SK-N-DZ (cell line): ENCODE measurements at regions not wholly inside any gene's neighbourhood (a gene's known extent, or its start where the extent isn't known, plus 50 kb on each side); places are given as distances from the start of the nearest gene placed in this dataset.
"Not testable (repeated sequence)": the region's sequence is repeated elsewhere in the genome, so short reads cannot be mapped to it uniquely, and the experiment has no call there.

ENCODE experiments used
- DNase-seq: peaks from one replicate; pipeline ENCODE4 v3.0.0-alpha.2; 2015; ENCODE audit warnings: low spot score

GRCh38 chr10:109282510-109282909 lies 640.8 kb downstream of the XPNPEP1 start:
- DNase-seq, result no peak

- DNase-seq, result no peak
Measured at GRCh38 chr10:109281347-109281746, 642.0 kb downstream of the XPNPEP1 start.

GRCh38 chr10:109280837-109281236 lies 642.5 kb downstream of the XPNPEP1 start:
- DNase-seq, result no peak

- no peak for DNase-seq
Measured at GRCh38 chr10:109277456-109277855, 645.9 kb downstream of the XPNPEP1 start.

GRCh38 chr10:109275960-109276359 lies 647.4 kb downstream of the XPNPEP1 start:
- DNase-seq, result no peak

- DNase-seq, result no peak
Measured at GRCh38 chr10:109274681-109275080, 648.6 kb downstream of the XPNPEP1 start.

- no peak for DNase-seq
Measured at GRCh38 chr10:109270173-109270572, 653.1 kb downstream of the XPNPEP1 start.

- no peak for DNase-seq
Measured at GRCh38 chr10:109264004-109264403, 659.3 kb downstream of the XPNPEP1 start.

- no peak for DNase-seq
Measured at GRCh38 chr10:109261231-109261630, 662.1 kb downstream of the XPNPEP1 start.

GRCh38 chr10:109259293-109259692 lies 664.0 kb downstream of the XPNPEP1 start:
- DNase-seq, result no peak

GRCh38 chr10:109253306-109253705 lies 670.0 kb downstream of the XPNPEP1 start:
- DNase-seq, result no peak

- DNase-seq, result no peak
Measured at GRCh38 chr10:109250152-109250551, 673.2 kb downstream of the XPNPEP1 start.

GRCh38 chr10:109247814-109248213 lies 675.5 kb downstream of the XPNPEP1 start:
- DNase-seq, result no peak

GRCh38 chr10:109245821-109246220 lies 677.5 kb downstream of the XPNPEP1 start:
- DNase-seq, result no peak

- DNase-seq, result no peak
Measured at GRCh38 chr10:109239371-109239770, 683.9 kb downstream of the XPNPEP1 start.

GRCh38 chr10:109237682-109238081 lies 685.6 kb downstream of the XPNPEP1 start:
- DNase-seq, result no peak

GRCh38 chr10:109237050-109237449 lies 686.3 kb downstream of the XPNPEP1 start:
- DNase-seq, result no peak

GRCh38 chr10:109223533-109223932 lies 699.8 kb downstream of the XPNPEP1 start:
- DNase-seq, result not testable (repeated sequence)

GRCh38 chr10:109219935-109220605 lies 703.2 kb downstream of the XPNPEP1 start:
- no peak for DNase-seq

GRCh38 chr10:109218207-109218606 lies 705.1 kb downstream of the XPNPEP1 start:
- no peak for DNase-seq

GRCh38 chr10:109215291-109216075 lies 707.8 kb downstream of the XPNPEP1 start:
- no peak for DNase-seq

GRCh38 chr10:109214891-109215290 lies 708.4 kb downstream of the XPNPEP1 start:
- not testable (repeated sequence) for DNase-seq

- no peak for DNase-seq
Measured at GRCh38 chr10:109207361-109207760, 716.0 kb downstream of the XPNPEP1 start.
